H54 (cell line): ENCODE measurements at regions not wholly inside any gene's neighbourhood (a gene's known extent, or its start where the extent isn't known, plus 50 kb on each side); places are given as distances from the start of the nearest gene placed in this dataset.
"Not testable (repeated sequence)": the region's sequence is repeated elsewhere in the genome, so short reads cannot be mapped to it uniquely, and the experiment has no call there.

ENCODE experiments used
- DNase-seq: peaks from one replicate; pipeline ENCODE4 v3.0.0; 2011; ENCODE audit warnings: low spot score, mixed read lengths; ENCODE audit not compliant: insufficient read length
- FAIRE-seq: peaks from 3 replicates; lab custom pipeline; 2011; peaks lifted over from hg19 to GRCh38; lab: Jason Lieb, UNC
- POLR2A ChIP-seq: IDR thresholded peaks from 2 replicates; pipeline ENCODE4 v1.6.1; 2011; ENCODE audit warnings: low read depth, mild to moderate bottlenecking, low read length

- no peak for TF ChIP-seq POLR2A
- DNase-seq (no peak), FAIRE-seq (no peak)
Observed at GRCh38 chr2:195466427-195466826, 190.6 kb upstream of the SLC39A10 start.

DNA sequence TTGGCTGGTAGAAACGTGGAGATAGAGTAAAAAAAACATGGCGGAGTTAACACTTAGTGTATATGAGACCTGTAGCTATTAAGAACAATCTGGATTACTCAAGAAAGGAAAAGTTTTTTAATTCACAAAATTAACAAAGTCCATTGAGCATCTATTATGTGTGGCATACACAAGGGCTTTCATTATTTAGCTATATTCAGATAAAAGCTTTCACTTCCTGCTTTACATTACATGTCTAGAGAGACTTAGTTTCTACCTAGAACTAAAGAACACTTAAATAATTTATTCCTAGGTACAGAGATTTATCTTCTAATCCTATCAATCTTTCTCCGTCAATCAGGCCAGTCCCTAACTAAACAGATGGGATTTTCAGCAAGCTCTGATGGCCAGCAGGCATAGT, 196.0 kb upstream of the SLC39A10 start:
- FAIRE-seq (no peak), DNase-seq (no peak)
- no peak for TF ChIP-seq POLR2A

DNA sequence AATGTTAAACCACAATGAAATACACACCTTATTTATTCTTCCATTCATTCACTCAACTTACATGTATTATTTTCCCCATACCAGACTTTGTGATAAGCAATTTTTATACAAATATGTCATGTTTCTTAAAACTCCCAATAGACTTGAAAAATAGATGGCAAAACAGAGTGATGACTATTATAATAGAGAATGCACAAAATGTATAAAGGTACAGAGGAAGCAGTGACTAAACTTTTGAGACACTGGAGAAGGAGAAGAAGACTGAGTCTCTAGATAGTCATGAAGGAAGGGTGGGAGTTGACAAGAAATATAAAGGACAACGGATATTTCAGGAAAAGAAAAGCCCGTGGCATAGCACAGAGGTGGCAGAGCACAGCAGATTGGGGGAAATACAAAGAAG, 198.1 kb upstream of the SLC39A10 start:
- FAIRE-seq = no peak
- no peak for TF ChIP-seq POLR2A
- no peak for DNase-seq

GRCh38 chr2:195457873-195458272, 199.2 kb upstream of the SLC39A10 start:
- FAIRE-seq (no peak), DNase-seq (no peak)
- TF ChIP-seq POLR2A = no peak

GRCh38 chr2:195456771-195457170, 200.3 kb upstream of the SLC39A10 start:
- DNase-seq = no peak
- no peak for TF ChIP-seq POLR2A
- no peak for FAIRE-seq

DNA sequence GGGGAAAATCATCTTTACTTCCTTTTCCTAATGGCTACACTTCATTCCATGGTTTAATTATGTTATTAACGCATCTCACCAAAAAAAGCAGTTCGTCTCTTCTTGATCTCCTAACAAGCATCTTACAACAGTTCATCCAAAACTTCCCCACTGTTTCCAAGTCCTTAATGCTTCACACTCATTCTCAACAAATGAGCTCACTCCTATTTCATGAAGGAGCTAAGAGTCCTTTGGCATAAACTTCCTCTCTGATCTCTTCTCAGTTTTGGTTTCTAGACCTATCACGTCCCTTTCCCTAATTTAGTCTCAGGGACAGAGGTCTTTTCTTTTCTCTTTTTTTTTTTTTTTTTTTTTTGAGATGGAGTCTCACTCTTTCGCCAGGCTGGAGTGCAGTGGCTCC, 205.9 kb upstream of the SLC39A10 start:
- FAIRE-seq (no peak), DNase-seq (no peak)
- TF ChIP-seq POLR2A = no peak

- DNase-seq = no peak
- FAIRE-seq = no peak
- TF ChIP-seq POLR2A = no peak
Observed at GRCh38 chr2:195450552-195451113, 206.4 kb upstream of the SLC39A10 start.

DNA sequence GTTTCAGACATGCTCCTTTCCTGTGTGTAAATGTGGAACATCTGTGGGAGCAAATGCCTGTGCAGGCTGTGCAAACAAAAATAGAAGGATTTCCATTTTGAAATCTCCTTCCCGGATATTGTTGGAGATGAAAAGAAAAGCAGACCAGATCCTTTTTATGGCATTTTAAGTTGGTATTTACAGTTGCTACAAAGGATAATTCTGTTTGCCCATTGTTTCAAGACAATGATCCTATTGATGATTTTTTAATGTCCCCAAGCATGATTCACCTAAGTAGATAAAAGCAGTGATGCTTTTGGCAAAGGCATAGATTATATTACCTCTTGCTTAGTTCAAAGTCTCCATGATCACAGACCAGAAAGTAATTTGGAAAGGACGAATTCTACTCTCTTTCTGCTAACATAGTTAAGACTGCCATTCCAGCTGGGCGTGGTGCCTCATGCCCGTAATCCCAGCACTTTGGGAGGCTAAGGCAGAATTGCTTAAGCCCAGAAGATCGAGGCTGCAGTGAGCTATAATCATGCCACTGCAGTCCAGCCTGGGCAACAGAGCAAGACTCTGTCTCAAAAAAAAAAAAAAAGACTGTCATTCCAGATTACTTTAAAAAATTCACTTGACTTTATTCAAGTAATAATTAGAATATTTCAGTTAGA, 209.6 kb upstream of the SLC39A10 start:
- peak; percentile 36 for FAIRE-seq
- no peak for TF ChIP-seq POLR2A
- no peak for DNase-seq

DNA sequence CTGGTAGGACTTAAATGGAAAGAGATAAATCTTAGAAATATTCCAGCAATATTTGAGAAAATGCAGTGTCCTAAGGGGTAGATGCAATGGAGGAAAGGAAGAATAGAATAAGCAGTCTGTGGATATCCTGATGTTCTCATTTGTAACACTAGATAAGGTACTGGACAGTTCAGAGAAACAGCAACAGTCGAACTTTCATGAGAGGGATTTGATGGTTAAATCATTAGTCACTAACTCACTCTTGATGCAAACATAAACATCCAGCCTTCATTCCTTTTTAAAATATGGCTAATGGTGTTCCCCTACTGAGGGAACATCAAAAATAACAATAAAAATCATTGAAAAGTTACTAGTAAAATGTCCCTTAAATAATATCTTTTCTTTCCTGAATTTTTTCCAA, 211.4 kb upstream of the SLC39A10 start:
- TF ChIP-seq POLR2A = no peak
- FAIRE-seq (no peak), DNase-seq (no peak)

DNA sequence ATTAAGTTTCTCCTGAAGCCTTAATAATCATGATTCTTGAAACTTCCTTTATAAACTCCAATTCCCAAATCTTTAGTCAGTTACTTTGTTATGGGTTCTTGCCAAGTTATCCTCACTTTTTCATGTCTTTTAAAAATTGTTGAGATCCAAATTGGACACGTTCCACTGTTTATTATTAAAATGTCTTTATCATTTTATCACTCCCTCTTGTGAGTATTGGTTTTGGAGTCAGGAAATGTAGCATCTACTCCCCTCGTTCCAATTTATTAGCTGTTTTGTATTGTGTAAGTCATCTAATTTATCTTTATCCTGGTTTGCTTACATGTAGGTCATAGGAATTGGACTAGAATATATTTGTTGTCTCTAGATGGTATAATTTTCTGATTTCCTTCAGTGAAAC, 213.1 kb upstream of the SLC39A10 start:
- no peak for FAIRE-seq
- no peak for TF ChIP-seq POLR2A

GRCh38 chr2:195442458-195443175, 214.4 kb upstream of the SLC39A10 start:
- FAIRE-seq (no peak), DNase-seq (no peak)
- no peak for TF ChIP-seq POLR2A

More for the DNA sequence above, 213.1 kb upstream of the SLC39A10 start:
- DNase-seq = no peak

DNA sequence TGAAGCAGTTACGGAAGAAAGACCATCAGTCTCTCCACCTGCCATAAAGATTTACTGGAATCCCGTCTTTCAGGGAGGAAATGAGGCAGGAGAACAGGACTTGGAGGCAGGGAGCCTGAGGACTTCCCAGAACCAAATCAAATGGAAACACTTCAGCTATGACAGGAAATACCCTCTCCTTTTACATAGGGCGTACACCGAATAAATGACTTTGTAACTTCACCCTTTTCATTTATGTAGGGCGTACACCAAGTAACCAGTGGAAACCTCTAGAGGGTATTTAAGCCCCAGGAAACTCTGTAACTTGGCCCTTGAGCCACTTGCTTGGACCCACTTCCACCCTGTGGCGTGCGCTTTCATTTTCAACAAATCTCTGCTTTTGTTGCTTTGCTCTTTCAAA, 218.3 kb upstream of the SLC39A10 start:
- TF ChIP-seq POLR2A = no peak
- FAIRE-seq (no peak), DNase-seq (no peak)

GRCh38 chr2:195437521-195437920, 219.5 kb upstream of the SLC39A10 start:
- no peak for TF ChIP-seq POLR2A
- DNase-seq (no peak), FAIRE-seq (no peak)

- DNase-seq (no peak), FAIRE-seq (no peak)
- TF ChIP-seq POLR2A = no peak
Observed at GRCh38 chr2:195434346-195434745, 222.7 kb upstream of the SLC39A10 start.

- not testable (repeated sequence) for DNase-seq
Observed at GRCh38 chr2:195433729-195434128, 223.3 kb upstream of the SLC39A10 start.

GRCh38 chr2:195428673-195429072, 228.4 kb upstream of the SLC39A10 start:
- FAIRE-seq (no peak), DNase-seq (no peak)
- TF ChIP-seq POLR2A = no peak

More at GRCh38 chr2:195433729-195434128, 223.3 kb upstream of the SLC39A10 start:
- not testable (repeated sequence) for FAIRE-seq
